Medulla oblongata (tissue), 1 donor: ENCODE measurements at regions not wholly inside any gene's neighbourhood (a gene's known extent, or its start where the extent isn't known, plus 50 kb on each side); places are given as distances from the start of the nearest gene placed in this dataset.
"Not testable (repeated sequence)": the region's sequence is repeated elsewhere in the genome, so short reads cannot be mapped to it uniquely, and the experiment has no call there.

Experiments
- DNase-seq: peaks from one replicate; pipeline ENCODE4 v3.0.0-alpha.2; 2015; ENCODE audit errors: extremely low spot score

GRCh38 chr12:29961231-29961630 lies 177.5 kb upstream of the TMTC1 start:
- DNase-seq, result no peak

GRCh38 chr12:29960122-29960521 lies 176.4 kb upstream of the TMTC1 start:
- no peak for DNase-seq

GRCh38 chr12:29957835-29958234 lies 174.1 kb upstream of the TMTC1 start:
- DNase-seq, result no peak

- no peak for DNase-seq
Observed at GRCh38 chr12:29945904-29946303, 162.2 kb upstream of the TMTC1 start.

- no peak for DNase-seq
Observed at GRCh38 chr12:29944269-29945000, 160.7 kb upstream of the TMTC1 start.

GRCh38 chr12:29943683-29944082 lies 159.9 kb upstream of the TMTC1 start:
- DNase-seq, result no peak

GRCh38 chr12:29940811-29941210 lies 157.1 kb upstream of the TMTC1 start:
- DNase-seq, result no peak

GRCh38 chr12:29930503-29930902 lies 146.8 kb upstream of the TMTC1 start:
- no peak for DNase-seq

- DNase-seq, result no peak
Observed at GRCh38 chr12:29929295-29929694, 145.6 kb upstream of the TMTC1 start.

GRCh38 chr12:29921307-29921706 lies 137.6 kb upstream of the TMTC1 start:
- DNase-seq, result no peak

GRCh38 chr12:29908157-29908556 lies 124.4 kb upstream of the TMTC1 start:
- no peak for DNase-seq

- DNase-seq, result no peak
Observed at GRCh38 chr12:29907461-29907860, 123.7 kb upstream of the TMTC1 start.

- no peak for DNase-seq
Observed at GRCh38 chr12:29902043-29902442, 118.3 kb upstream of the TMTC1 start.

GRCh38 chr12:29901585-29901984 lies 117.8 kb upstream of the TMTC1 start:
- no peak for DNase-seq

GRCh38 chr12:29899212-29899931 lies 115.6 kb upstream of the TMTC1 start:
- no peak for DNase-seq

GRCh38 chr12:29895966-29896365 lies 112.2 kb upstream of the TMTC1 start:
- DNase-seq, result no peak

- DNase-seq, result no peak
Observed at GRCh38 chr12:29893002-29893401, 109.3 kb upstream of the TMTC1 start.

- DNase-seq, result no peak
Observed at GRCh38 chr12:29891792-29892191, 108.0 kb upstream of the TMTC1 start.

GRCh38 chr12:29889737-29890136 lies 106.0 kb upstream of the TMTC1 start:
- DNase-seq, result peak; percentile 60

GRCh38 chr12:29888777-29889176 lies 105.0 kb upstream of the TMTC1 start:
- no peak for DNase-seq

- not testable (repeated sequence) for DNase-seq
Observed at GRCh38 chr12:29884957-29885356, 101.2 kb upstream of the TMTC1 start.

GRCh38 chr12:29883941-29884554 lies 100.3 kb upstream of the TMTC1 start:
- DNase-seq, result no peak

GRCh38 chr12:29883525-29883924 lies 99.8 kb upstream of the TMTC1 start:
- no peak for DNase-seq
